PC-9 (cell line): ENCODE measurements at regions not wholly inside any gene's neighbourhood (a gene's known extent, or its start where the extent isn't known, plus 50 kb on each side); places are given as distances from the start of the nearest gene placed in this dataset.

ENCODE experiments used
- CTCF ChIP-seq: fragments of 200-600 bp; sonication (generic); conservative IDR thresholded peaks from 2 replicates; pipeline ENCODE4 v1.6.1; 2017; ENCODE audit warnings: mixed run types, antibody characterized with exemption, mild to moderate bottlenecking, moderate library complexity
- EZH2 ChIP-seq: fragments of 200-600 bp; sonication (generic); IDR thresholded peaks from 2 replicates; pipeline ENCODE4 v1.8.0; 2017; ENCODE audit warnings: antibody characterized with exemption, low read depth

GRCh38 chr12:13304924-13305323 lies 108.4 kb downstream of the EMP1 start:
- TF ChIP-seq CTCF (no peak), EZH2 (no peak)
